ENCODE measurements at regions not wholly inside any gene's neighbourhood (a gene's known extent, or its start where the extent isn't known, plus 50 kb on each side); places are given as distances from the start of the nearest gene placed in this dataset.

DNA sequence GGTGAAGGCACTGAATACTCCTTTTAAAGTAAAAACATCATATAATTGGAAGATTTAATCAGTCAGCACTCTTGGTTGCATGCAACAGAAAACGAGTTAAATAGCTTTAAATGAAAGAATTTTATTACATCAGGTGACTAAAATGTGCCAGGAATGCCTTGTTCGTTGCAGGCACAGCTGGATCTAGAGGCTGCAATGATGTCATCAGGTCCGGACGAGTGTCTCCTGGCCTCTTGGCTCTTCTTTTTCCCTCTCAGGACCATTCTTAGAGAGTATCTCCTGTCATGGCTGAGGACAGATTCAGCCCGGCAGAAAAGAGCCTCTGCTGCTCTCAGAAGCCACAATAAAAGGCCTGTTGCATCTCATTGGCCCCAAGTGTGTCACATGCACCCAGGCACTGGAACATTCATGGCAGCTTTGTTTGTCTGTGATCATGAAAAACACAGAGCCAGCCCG is 510.7 kb upstream of the SULF2 start:
- peak; percentile 75 for DNase-seq (ENCODE audit: low read depth)
- H3K4me3 ChIP-seq (ENCODE audit: low read depth, low read length): no peak overlapping the region
- TF ChIP-seq, protein P1, sequence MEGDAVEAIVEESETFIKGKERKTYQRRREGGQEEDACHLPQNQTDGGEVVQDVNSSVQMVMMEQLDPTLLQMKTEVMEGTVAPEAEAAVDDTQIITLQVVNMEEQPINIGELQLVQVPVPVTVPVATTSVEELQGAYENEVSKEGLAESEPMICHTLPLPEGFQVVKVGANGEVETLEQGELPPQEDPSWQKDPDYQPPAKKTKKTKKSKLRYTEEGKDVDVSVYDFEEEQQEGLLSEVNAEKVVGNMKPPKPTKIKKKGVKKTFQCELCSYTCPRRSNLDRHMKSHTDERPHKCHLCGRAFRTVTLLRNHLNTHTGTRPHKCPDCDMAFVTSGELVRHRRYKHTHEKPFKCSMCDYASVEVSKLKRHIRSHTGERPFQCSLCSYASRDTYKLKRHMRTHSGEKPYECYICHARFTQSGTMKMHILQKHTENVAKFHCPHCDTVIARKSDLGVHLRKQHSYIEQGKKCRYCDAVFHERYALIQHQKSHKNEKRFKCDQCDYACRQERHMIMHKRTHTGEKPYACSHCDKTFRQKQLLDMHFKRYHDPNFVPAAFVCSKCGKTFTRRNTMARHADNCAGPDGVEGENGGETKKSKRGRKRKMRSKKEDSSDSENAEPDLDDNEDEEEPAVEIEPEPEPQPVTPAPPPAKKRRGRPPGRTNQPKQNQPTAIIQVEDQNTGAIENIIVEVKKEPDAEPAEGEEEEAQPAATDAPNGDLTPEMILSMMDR (IDR thresholded peaks at IDR 0.05; ENCODE audit: insufficient read depth, low read length): no peak

GRCh38 chr20:48295445-48295903 is 510.2 kb upstream of the SULF2 start:
- no peak overlapping the region for H3K4me3 ChIP-seq (ENCODE audit: low read depth, low read length)
- DNase-seq (ENCODE audit: low read depth): peak; percentile 98
- TF ChIP-seq, protein P1 (IDR thresholded peaks at IDR 0.05; ENCODE audit: insufficient read depth, low read length): peak; percentile 45

- H3K4me3 ChIP-seq (ENCODE audit: low read depth, low read length): no peak overlapping the region
- TF ChIP-seq, protein P1 (IDR thresholded peaks at IDR 0.05; ENCODE audit: insufficient read depth, low read length): no peak
- DNase-seq (ENCODE audit: low read depth): no peak
Observed at GRCh38 chr20:48294942-48295341, 509.7 kb upstream of the SULF2 start.

- peak; percentile 45 for DNase-seq (ENCODE audit: low read depth)
- no peak overlapping the region for H3K4me3 ChIP-seq (ENCODE audit: low read depth, low read length)
- TF ChIP-seq, protein P1 (IDR thresholded peaks at IDR 0.05; ENCODE audit: insufficient read depth, low read length): no peak
Observed at GRCh38 chr20:48294196-48294595, 508.9 kb upstream of the SULF2 start.

GRCh38 chr20:48293671-48294070 is 508.4 kb upstream of the SULF2 start:
- TF ChIP-seq, protein P1 (IDR thresholded peaks at IDR 0.05; ENCODE audit: insufficient read depth, low read length): no peak
- H3K4me3 ChIP-seq (ENCODE audit: low read depth, low read length): no peak overlapping the region
- no peak for DNase-seq (ENCODE audit: low read depth)

GRCh38 chr20:48292806-48293205 is 507.5 kb upstream of the SULF2 start:
- no peak overlapping the region for H3K4me3 ChIP-seq (ENCODE audit: low read depth, low read length)
- TF ChIP-seq, protein P1 (IDR thresholded peaks at IDR 0.05; ENCODE audit: insufficient read depth, low read length): no peak
- DNase-seq (ENCODE audit: low read depth): no peak

DNA sequence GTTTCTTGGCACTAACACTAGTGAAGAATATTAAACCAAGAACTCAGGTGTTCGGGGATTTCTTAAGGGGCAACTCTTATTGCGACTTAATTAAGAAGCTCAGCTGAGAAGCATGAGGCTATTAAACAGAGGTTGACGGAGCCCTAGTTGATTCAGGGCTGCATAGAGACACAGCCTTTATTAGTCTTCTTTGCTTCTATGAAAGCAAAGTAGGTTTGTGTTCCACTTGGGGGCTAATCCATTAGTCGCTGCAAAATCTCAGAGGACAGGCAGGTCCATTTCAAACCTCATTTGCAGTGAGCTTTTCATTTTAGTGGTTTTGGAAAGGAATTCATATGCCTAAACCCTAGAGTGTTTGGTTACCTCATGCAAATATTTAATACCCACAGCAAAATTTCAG is 506.6 kb upstream of the SULF2 start:
- TF ChIP-seq, protein P1 (IDR thresholded peaks at IDR 0.05; ENCODE audit: insufficient read depth, low read length): no peak
- H3K4me3 ChIP-seq (ENCODE audit: low read depth, low read length): no peak overlapping the region
- no peak for DNase-seq (ENCODE audit: low read depth)
